GM23248 (cell line): ENCODE measurements at regions not wholly inside any gene's neighbourhood (a gene's known extent, or its start where the extent isn't known, plus 50 kb on each side); places are given as distances from the start of the nearest gene placed in this dataset.
A peak's percentile ranks its signal among the peaks of the same experiment; 100 is the strongest.

Source experiments
- DNase-seq: peaks from one replicate; pipeline ENCODE4 v3.0.0-alpha.2; 2015
- H2AFZ ChIP-seq: fragments of 200-600 bp; sonication (generic); 2 replicates; pipeline ENCODE4 v1.6.1; 2016; ENCODE audit warnings: antibody characterized with exemption
- H3F3A ChIP-seq: fragments of 200-600 bp; sonication (generic); 2 replicates; pipeline ENCODE4 v1.6.1; 2016; ENCODE audit warnings: mild to moderate bottlenecking, antibody characterized with exemption, mixed run types; ENCODE audit not compliant: insufficient read depth
- H3K27ac ChIP-seq: fragments of 200-600 bp; sonication (generic); 2 replicates; pipeline ENCODE4 v1.5.1; 2016; ENCODE audit warnings: mild to moderate bottlenecking
- H3K27me3 ChIP-seq: fragments of 200-600 bp; sonication (generic); replicated peaks from 2 replicates; pipeline ENCODE4 v1.6.1; 2016; ENCODE audit warnings: mild to moderate bottlenecking; ENCODE audit not compliant: insufficient read depth
- H3K36me3 ChIP-seq: fragments of 200-600 bp; sonication (generic); 2 replicates; pipeline ENCODE4 v1.6.1; 2016; ENCODE audit warnings: low read depth, mild to moderate bottlenecking
- H3K4me1 ChIP-seq: fragments of 200-600 bp; sonication (generic); 2 replicates; pipeline ENCODE4 v1.6.1; 2016; ENCODE audit warnings: mild to moderate bottlenecking; ENCODE audit not compliant: insufficient read depth
- H3K4me2 ChIP-seq: fragments of 200-600 bp; sonication (generic); one replicate; pipeline ENCODE4 v1.6.1; 2016; ENCODE audit warnings: mild to moderate bottlenecking; ENCODE audit not compliant: unreplicated experiment
- H3K4me3 ChIP-seq: fragments of 200-600 bp; sonication (generic); 2 replicates; pipeline ENCODE4 v1.5.1; 2016; ENCODE audit warnings: mild to moderate bottlenecking
- H3K79me2 ChIP-seq: fragments of 200-600 bp; sonication (generic); 2 replicates; pipeline ENCODE4 v1.6.1; 2016; ENCODE audit warnings: mild to moderate bottlenecking; ENCODE audit not compliant: insufficient read depth
- H3K9ac ChIP-seq: fragments of 200-600 bp; sonication (generic); 2 replicates; pipeline ENCODE4 v1.6.1; 2016; ENCODE audit warnings: mild to moderate bottlenecking
- H3K9me2 ChIP-seq: fragments of 200-600 bp; sonication (generic); 2 replicates; pipeline ENCODE4 v1.6.1; 2016; ENCODE audit warnings: mixed run types, mild to moderate bottlenecking, moderate library complexity; ENCODE audit not compliant: insufficient read depth
- H3K9me3 ChIP-seq: fragments of 200-600 bp; sonication (generic); one replicate; pipeline ENCODE4 v1.6.1; 2017; ENCODE audit warnings: low read depth
- H4K20me1 ChIP-seq: fragments of 200-600 bp; sonication (generic); 2 replicates; pipeline ENCODE4 v1.6.0; 2016; ENCODE audit not compliant: insufficient read depth
- EZH2 ChIP-seq: fragments of 200-600 bp; sonication (generic); IDR thresholded peaks from 2 replicates; pipeline ENCODE4 v1.6.1; 2018; ENCODE audit warnings: antibody characterized with exemption, mild to moderate bottlenecking; ENCODE audit not compliant: insufficient read depth, poor library complexity, severe bottlenecking
- EZH2phosphoT487 ChIP-seq: fragments of 200-600 bp; sonication (generic); IDR thresholded peaks from 2 replicates; pipeline ENCODE4 v1.6.1; 2018; ENCODE audit warnings: antibody characterized with exemption, moderate library complexity, mild to moderate bottlenecking, low read depth; ENCODE audit not compliant: insufficient read depth
- WGBS, 2 experiments: methylation state at CpG; one replicate each; pipeline ENCODE4 v1.1.6; 2015 to 2017; ENCODE audit warnings: low lambda C conversion rate in 2 of 2, low coverage in 1 of 2; ENCODE audit errors: missing lambda C conversion rate in 2 of 2; 5-methylcytosine and 5-hydroxymethylcytosine counted together
- in situ Hi-C: fragments of 300-500 bp; cut with MboI; formaldehyde crosslinking; loops from 2 replicates; pipeline ENCODE4 v1.15.0; 2020

GRCh38 chr22:46055181-46055875 lies 78.4 kb upstream of the WNT7B start:
- Histone ChIP-seq H3K27ac (peak overlapping the region; percentile 99), H3K36me3 (no peaks in the 10 kb centered on the region), H3K27me3 (no peaks in the 10 kb centered on the region), H3K4me2 (peak overlapping the region; percentile 97), H3K4me3 (peak overlapping the region; percentile 77), H3K9me3 (no peaks in the 10 kb centered on the region), H2AFZ (no peak overlapping the region), H3K9me2 (no peaks in the 10 kb centered on the region), H3K4me1 (peaks cover 61% of the 10 kb centered on the region), H3K79me2 (peaks cover 96% of the 10 kb centered on the region), H3F3A (peaks cover 45% of the 10 kb centered on the region), H4K20me1 (no peaks in the 10 kb centered on the region), H3K9ac (peak overlapping the region; percentile 91)
- in situ Hi-C loops: no loop called here
- TF ChIP-seq EZH2phosphoT487: no peak
- no peak for TF ChIP-seq EZH2
- WGBS, 2 experiments: 3 to 4% methylated on average over 17 of the region's 17 CpGs
- peak; percentile 72 for DNase-seq

- Histone ChIP-seq H3F3A (peaks cover 45% of the 10 kb centered on the region), H3K9me3 (no peaks in the 10 kb centered on the region), H4K20me1 (no peaks in the 10 kb centered on the region), H3K27ac (peak overlapping the region; percentile 99), H3K79me2 (peaks cover 96% of the 10 kb centered on the region), H2AFZ (no peak overlapping the region), H3K27me3 (no peaks in the 10 kb centered on the region), H3K4me1 (peaks cover 61% of the 10 kb centered on the region), H3K4me3 (peak overlapping the region; percentile 77), H3K4me2 (peak overlapping the region; percentile 97), H3K36me3 (no peaks in the 10 kb centered on the region), H3K9ac (peak overlapping the region; percentile 91), H3K9me2 (no peaks in the 10 kb centered on the region)
- TF ChIP-seq EZH2phosphoT487: no peak; the same call in 1 of the 2 replicates
- no peak for TF ChIP-seq EZH2
- 1 to 4% methylated on average over 15 to 19 of the region's 19 CpGs for WGBS, 2 experiments
- in situ Hi-C loops: no loop called here
- DNase-seq: peak; percentile 83
These were observed 79.1 kb upstream of the WNT7B start for GRCh38 chr22:46055911-46056545.

- no peaks in the 10 kb centered on the region for H4K20me1 ChIP-seq
- H3K36me3 ChIP-seq: no peaks in the 10 kb centered on the region
- DNase-seq: no peak
- H3K27me3 ChIP-seq: no peaks in the 10 kb centered on the region
- peak overlapping the region; percentile 91 for H3K9ac ChIP-seq
- no peaks in the 10 kb centered on the region for H3K9me3 ChIP-seq
- peak overlapping the region; percentile 77 for H3K4me3 ChIP-seq
- H3K4me1 ChIP-seq: peaks cover 58% of the 10 kb centered on the region
- peaks cover 96% of the 10 kb centered on the region for H3K79me2 ChIP-seq
- H3K9me2 ChIP-seq: no peaks in the 10 kb centered on the region
- TF ChIP-seq EZH2: no peak
- no peak for TF ChIP-seq EZH2phosphoT487
- peak overlapping the region; percentile 99 for H3K27ac ChIP-seq
- WGBS, 2 experiments: 1 to 3% methylated on average over 9 of the region's 9 CpGs
- in situ Hi-C loops: no loop called here
- H2AFZ ChIP-seq: no peak overlapping the region
- peak overlapping the region; percentile 97 for H3K4me2 ChIP-seq
- peaks cover 45% of the 10 kb centered on the region for H3F3A ChIP-seq
These were observed 79.7 kb upstream of the WNT7B start for GRCh38 chr22:46056546-46057245.

DNA sequence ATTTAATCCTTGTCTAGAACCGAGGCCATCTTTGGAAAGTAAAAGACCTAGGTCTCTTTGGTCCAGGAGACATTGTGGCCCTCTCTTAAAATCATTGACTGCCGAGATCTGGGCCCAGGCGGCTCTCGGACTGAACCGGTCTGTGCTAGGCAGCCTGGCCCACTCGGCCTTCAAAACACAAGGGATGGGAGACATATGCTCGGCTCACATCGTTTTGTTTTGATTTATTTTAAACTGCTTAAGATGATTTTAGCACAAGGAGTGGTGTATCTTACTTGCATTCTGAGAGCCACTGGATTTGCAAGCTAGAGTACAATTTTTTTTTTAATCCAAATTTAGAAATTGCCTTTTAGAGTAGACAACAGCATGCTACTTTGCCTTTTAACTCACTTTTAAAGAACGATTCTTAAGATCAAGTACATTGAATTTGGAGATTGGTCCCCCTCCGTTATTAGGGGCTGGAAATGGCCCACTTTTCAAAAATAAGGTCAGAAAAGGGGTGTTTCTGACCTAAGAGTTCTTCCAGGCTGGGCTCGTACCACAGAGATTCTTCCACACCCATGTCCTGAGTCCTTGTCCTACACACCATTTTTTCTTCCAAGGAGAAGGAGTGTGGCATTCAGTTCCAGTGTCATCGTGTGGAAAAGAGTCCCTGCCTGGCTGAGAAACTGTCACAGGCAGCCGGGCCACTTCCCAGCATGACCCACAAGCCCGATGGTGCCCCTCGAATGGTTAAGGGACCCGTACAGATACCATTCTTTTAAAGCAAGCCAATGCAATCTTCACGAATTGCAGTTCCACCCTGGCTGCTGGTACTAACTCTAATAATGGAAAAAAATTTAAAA lies 80.5 kb upstream of the WNT7B start:
- Histone ChIP-seq H3K79me2 (peaks cover 96% of the 10 kb centered on the region), H3K9ac (peak overlapping the region; percentile 91), H3K27me3 (no peaks in the 10 kb centered on the region), H3F3A (peaks cover 45% of the 10 kb centered on the region), H2AFZ (no peak overlapping the region), H3K27ac (peak overlapping the region; percentile 99), H3K4me2 (peak overlapping the region; percentile 97), H3K9me2 (no peaks in the 10 kb centered on the region), H3K4me3 (peak overlapping the region; percentile 77), H4K20me1 (no peaks in the 10 kb centered on the region), H3K4me1 (peaks cover 52% of the 10 kb centered on the region), H3K9me3 (no peaks in the 10 kb centered on the region), H3K36me3 (no peaks in the 10 kb centered on the region)
- TF ChIP-seq EZH2 (no peak), EZH2phosphoT487 (no peak)
- peak; percentile 70 for DNase-seq
- in situ Hi-C loops: no loop called here
- 1 to 3% methylated on average over 17 of the region's 17 CpGs for WGBS, 2 experiments
